Thymus (tissue), 11 donors: ENCODE measurements at regions not wholly inside any gene's neighbourhood (a gene's known extent, or its start where the extent isn't known, plus 50 kb on each side); places are given as distances from the start of the nearest gene placed in this dataset.

Source experiments
- DNase-seq, 9 donors: peaks; one replicate each; pipeline ENCODE4 v3.0.0-alpha.2; 2013; ENCODE audit warnings: low spot score in 9 of 9, low read depth in 6 of 9, missing footprints in 1 of 9
- H3K27ac ChIP-seq, 2 donors: one replicate each; pipeline ENCODE4 v1.5.1; 2013; ENCODE audit warnings: control low read depth in 1 of 2, low read depth in 1 of 2, low read length in 1 of 2, mild to moderate bottlenecking in 1 of 2, moderate library complexity in 1 of 2
- H3K27me3 ChIP-seq, 2 donors: one replicate each; pipeline ENCODE4 v1.5.1; 2013; ENCODE audit warnings: low read length in 1 of 2; ENCODE audit not compliant: control insufficient read depth in 2 of 2, insufficient read depth in 1 of 2
- H3K36me3 ChIP-seq, 2 donors: one replicate each; pipeline ENCODE4 v1.5.1; 2013; ENCODE audit warnings: low read length in 1 of 2, mild to moderate bottlenecking in 1 of 2, moderate library complexity in 1 of 2; ENCODE audit not compliant: control insufficient read depth in 2 of 2, insufficient read depth in 2 of 2
- H3K4me1 ChIP-seq, 2 donors: one replicate each; pipeline ENCODE4 v1.5.1; 2013; ENCODE audit warnings: low read length in 2 of 2; ENCODE audit not compliant: control insufficient read depth in 2 of 2, insufficient read depth in 2 of 2
- H3K4me3 ChIP-seq, 2 donors: one replicate each; pipeline ENCODE4 v1.5.1; 2013; ENCODE audit warnings: low read length in 2 of 2, control low read depth in 1 of 2, mild to moderate bottlenecking in 1 of 2
- H3K9me3 ChIP-seq, 2 donors: one replicate each; pipeline ENCODE4 v1.5.1; 2013; ENCODE audit warnings: low read length in 1 of 2, mild to moderate bottlenecking in 1 of 2; ENCODE audit not compliant: control insufficient read depth in 2 of 2, insufficient read depth in 1 of 2
- WGBS: extraction: QIAGEN DNeasy Blood & Tissue Kit; methylation state at CpG from one replicate; pipeline ENCODE4 v1.1.7; 2013; 5-methylcytosine and 5-hydroxymethylcytosine counted together
- donor health status: healthy.

DNA sequence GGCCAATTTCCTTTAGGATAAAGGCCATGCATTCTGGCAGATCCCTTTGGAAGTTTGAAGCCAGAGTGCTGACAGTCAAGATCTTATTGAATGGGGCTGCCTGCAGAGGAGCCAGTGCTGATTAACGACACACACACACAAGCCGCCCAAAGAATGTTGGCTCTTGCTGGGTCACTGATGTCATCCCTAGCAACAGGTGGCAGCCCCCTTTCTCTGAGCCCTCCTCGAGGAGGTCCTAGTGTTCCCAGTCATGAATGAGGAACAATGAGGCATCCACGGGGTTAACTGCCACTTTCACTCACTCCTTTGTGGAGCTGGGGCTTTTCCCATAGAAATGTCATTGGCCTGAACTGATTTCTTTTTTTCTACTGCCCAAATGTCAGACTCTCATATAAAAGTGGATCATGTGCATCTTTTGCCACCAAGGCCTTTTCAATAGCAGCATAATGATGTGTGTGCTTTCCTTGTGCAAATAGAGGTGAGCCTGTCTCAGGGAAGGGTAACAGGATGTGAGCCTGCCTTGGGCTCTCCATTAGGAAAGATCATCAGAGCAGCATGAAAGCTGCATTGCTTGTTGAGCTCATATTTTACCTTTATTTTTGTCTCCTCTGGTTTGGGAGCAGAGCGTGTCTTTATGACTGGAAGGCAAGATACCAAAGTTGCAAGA is 301.8 kb upstream of the MTNR1B start:
- no peak for DNase-seq
- no peak overlapping the region for H3K4me3 ChIP-seq
- H3K4me1 ChIP-seq: peaks cover 18 to 19% of the 10 kb centered on the region in 2 donors
- H3K36me3 ChIP-seq: no peaks in the 10 kb centered on the region
- H3K27me3 ChIP-seq: no peaks in the 10 kb centered on the region
- WGBS: 95% methylated on average over 5 of the region's 5 CpGs
- H3K27ac ChIP-seq: no peak overlapping the region
- H3K9me3 ChIP-seq: no peaks in the 10 kb centered on the region

GRCh38 chr11:92670308-92670890 is 299.1 kb upstream of the MTNR1B start:
- Histone ChIP-seq H3K4me3 (no peak overlapping the region), H3K27ac (no peak overlapping the region), H3K4me1 (peaks cover 12 to 13% of the 10 kb centered on the region in 2 donors), H3K9me3 (no peaks in the 10 kb centered on the region), H3K27me3 (no peaks in the 10 kb centered on the region), H3K36me3 (no peaks in the 10 kb centered on the region)
- WGBS: 91% methylated on average over 3 of the region's 3 CpGs
- peak in 1 of 9 donors; percentile 33 for DNase-seq

GRCh38 chr11:92671081-92671480 is 298.4 kb upstream of the MTNR1B start:
- no peak for DNase-seq
- Histone ChIP-seq H3K36me3 (no peaks in the 10 kb centered on the region), H3K4me3 (no peak overlapping the region), H3K27me3 (no peaks in the 10 kb centered on the region), H3K9me3 (no peaks in the 10 kb centered on the region), H3K27ac (no peak overlapping the region), H3K4me1 (peaks cover 12 to 13% of the 10 kb centered on the region in 2 donors)
- WGBS: 94% methylated on average over 6 of the region's 6 CpGs

DNA sequence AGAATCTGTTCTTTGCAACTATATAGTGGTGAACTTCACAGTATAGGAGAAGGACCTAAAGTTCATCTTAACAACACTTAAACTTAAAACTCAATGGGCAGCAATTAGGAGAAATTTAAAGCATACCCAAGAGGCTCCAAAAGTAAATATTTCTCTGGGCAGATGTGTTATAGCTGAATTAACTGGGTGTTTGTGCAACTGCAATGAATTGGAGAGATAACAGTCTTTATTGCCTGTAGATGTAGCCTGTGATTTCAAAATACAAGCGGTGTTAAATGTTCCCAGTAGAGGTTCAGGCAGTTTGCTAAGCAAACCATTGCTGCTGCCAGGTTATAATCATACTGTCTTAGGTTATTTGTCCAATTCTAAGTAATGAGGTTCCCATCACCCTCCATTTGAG is 294.1 kb upstream of the MTNR1B start:
- no peaks in the 10 kb centered on the region for H3K36me3 ChIP-seq
- H3K4me3 ChIP-seq: no peak overlapping the region
- no peaks in the 10 kb centered on the region for H3K9me3 ChIP-seq
- H3K27me3 ChIP-seq: no peaks in the 10 kb centered on the region
- DNase-seq: no peak
- WGBS: 96% methylated on average over 1 of the region's 1 CpG
- peaks cover 6 to 10% of the 10 kb centered on the region in 2 donors for H3K4me1 ChIP-seq
- H3K27ac ChIP-seq: no peak overlapping the region

GRCh38 chr11:92675810-92676209 is 293.6 kb upstream of the MTNR1B start:
- H3K27me3 ChIP-seq: no peaks in the 10 kb centered on the region
- H3K9me3 ChIP-seq: no peaks in the 10 kb centered on the region
- H3K4me1 ChIP-seq: peaks cover 4 to 5% of the 10 kb centered on the region in 2 donors
- WGBS: 92% methylated on average over 3 of the region's 3 CpGs
- H3K4me3 ChIP-seq: no peak overlapping the region
- no peak for DNase-seq
- no peak overlapping the region for H3K27ac ChIP-seq
- H3K36me3 ChIP-seq: no peaks in the 10 kb centered on the region

DNA sequence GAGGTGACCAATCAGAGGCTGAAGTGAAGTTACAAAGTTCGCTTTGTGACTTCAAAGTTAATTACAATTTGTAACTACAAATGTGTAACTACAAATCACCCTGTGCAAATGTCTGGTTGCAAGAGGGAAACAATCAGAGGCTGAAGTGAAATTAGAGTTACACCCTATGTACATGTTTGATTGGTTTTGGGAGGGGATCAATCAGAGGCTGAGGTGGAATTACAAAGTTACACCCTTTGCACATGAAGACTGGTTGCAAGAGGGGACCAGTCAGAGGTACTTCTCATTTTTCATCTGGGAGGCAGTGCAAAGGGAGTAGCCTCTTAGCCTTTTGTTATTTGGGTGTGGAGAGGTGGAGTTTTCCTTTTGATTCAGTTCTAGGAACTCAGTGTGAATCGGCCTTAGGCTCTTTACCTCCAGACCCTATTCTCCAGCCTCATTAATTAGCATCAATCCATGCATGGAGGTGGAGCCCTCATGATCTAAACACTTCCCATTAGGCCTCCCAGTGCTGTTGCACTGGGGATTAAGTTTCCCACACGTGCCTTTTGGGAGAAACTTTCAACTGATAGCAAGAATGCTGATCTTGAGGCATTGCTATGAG is 291.3 kb upstream of the MTNR1B start:
- 60% methylated on average over 3 of the region's 3 CpGs for WGBS
- H3K36me3 ChIP-seq: no peaks in the 10 kb centered on the region
- H3K27me3 ChIP-seq: no peaks in the 10 kb centered on the region
- H3K4me1 ChIP-seq: no peaks in the 10 kb centered on the region
- no peak overlapping the region for H3K27ac ChIP-seq
- DNase-seq: no peak
- H3K4me3 ChIP-seq: no peak overlapping the region
- H3K9me3 ChIP-seq: no peaks in the 10 kb centered on the region

GRCh38 chr11:92681586-92681985 is 287.9 kb upstream of the MTNR1B start:
- Histone ChIP-seq H3K4me1 (no peaks in the 10 kb centered on the region), H3K27ac (no peak overlapping the region), H3K36me3 (no peaks in the 10 kb centered on the region), H3K27me3 (no peaks in the 10 kb centered on the region), H3K9me3 (no peaks in the 10 kb centered on the region), H3K4me3 (no peak overlapping the region)
- 95% methylated on average over 1 of the region's 1 CpG for WGBS
- no peak for DNase-seq

GRCh38 chr11:92682136-92682535 is 287.3 kb upstream of the MTNR1B start:
- WGBS: 87% methylated on average over 4 of the region's 4 CpGs

GRCh38 chr11:92682952-92683351 is 286.5 kb upstream of the MTNR1B start:
- H3K9me3 ChIP-seq: no peaks in the 10 kb centered on the region
- no peak overlapping the region for H3K27ac ChIP-seq
- DNase-seq: no peak
- no peaks in the 10 kb centered on the region for H3K27me3 ChIP-seq
- 100% methylated on average over 1 of the region's 1 CpG for WGBS
- no peaks in the 10 kb centered on the region for H3K4me1 ChIP-seq
- H3K36me3 ChIP-seq: no peaks in the 10 kb centered on the region
- H3K4me3 ChIP-seq: no peak overlapping the region

More at GRCh38 chr11:92682136-92682535, 287.3 kb upstream of the MTNR1B start:
- Histone ChIP-seq H3K36me3 (no peaks in the 10 kb centered on the region), H3K27ac (no peak overlapping the region), H3K4me3 (no peak overlapping the region), H3K4me1 (no peaks in the 10 kb centered on the region), H3K27me3 (no peaks in the 10 kb centered on the region), H3K9me3 (no peaks in the 10 kb centered on the region)
- DNase-seq: no peak
